Tongue (tissue), 1 donor: ENCODE measurements at regions not wholly inside any gene's neighbourhood (a gene's known extent, or its start where the extent isn't known, plus 50 kb on each side); places are given as distances from the start of the nearest gene placed in this dataset.
A peak's percentile ranks its signal among the peaks of the same experiment; 100 is the strongest.

Experiments used
- DNase-seq: peaks from one replicate; pipeline ENCODE4 v3.0.0-alpha.2; 2015

- no peak for DNase-seq
These were observed 484.6 kb downstream of the PRELID2 start for GRCh38 chr5:145350513-145350912.

DNA sequence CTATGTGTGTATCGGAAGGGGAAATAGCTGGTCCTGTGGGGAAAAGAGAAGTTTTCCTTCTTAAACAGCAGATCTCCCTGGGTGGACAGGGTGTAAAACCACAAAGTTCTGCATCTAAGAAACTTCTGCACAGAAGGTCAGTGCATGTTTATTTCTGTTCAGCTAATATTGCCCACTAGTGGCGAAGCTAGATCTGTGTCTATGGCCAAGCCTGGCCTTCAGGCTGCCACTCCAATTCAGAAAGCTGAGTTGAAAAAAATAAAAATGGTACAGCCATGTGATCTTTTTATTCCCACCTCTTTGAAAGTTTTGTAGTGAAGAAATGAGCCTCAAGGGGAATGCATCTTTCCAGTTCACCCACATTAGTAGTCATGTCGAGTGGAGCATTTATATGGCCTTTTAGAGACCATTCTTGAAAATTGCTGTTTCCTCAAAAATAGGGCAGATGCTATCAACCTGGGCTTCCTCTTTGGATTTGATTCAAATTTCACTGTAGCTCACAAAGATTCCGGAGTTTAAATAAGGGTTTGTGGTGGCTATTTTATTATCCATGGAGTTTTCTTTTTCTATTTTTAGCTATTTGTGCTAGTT lies 488.0 kb downstream of the PRELID2 start:
- peak; percentile 40 for DNase-seq

DNA sequence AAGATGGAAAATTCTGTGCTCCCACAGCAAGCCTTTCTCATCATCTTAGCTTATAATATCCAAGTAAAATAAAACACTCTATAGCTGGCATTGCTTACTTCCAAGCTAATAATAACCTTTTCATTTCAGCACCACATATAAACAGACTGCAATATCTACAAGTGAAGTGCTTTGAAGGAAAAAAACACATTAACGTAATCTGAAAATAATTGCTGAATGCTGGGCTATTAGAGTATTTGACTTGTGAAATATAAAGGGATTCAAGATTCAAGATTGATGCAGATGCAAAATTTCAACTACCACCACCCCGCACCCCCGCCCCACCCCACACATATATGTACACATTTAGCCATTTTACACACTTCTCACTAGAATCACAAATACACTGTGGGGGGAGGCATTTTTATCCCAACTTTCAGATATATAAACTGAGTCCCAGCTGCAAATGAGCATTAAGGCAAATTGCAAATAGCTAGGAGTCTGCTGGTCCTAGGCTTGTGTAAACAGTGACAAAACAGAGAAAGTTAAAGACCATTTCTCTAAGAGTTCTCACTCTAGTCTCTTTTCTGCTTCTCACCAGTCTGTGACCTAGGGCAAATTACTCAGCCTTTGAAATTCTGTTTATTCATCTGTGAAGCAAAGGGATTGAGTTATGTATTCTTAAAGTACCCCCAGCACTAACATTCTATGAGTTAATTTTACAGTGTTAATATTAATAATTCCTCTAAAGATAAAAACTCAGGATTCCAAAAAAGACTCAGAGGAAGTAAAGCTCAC lies 489.4 kb downstream of the PRELID2 start:
- DNase-seq: no peak

DNA sequence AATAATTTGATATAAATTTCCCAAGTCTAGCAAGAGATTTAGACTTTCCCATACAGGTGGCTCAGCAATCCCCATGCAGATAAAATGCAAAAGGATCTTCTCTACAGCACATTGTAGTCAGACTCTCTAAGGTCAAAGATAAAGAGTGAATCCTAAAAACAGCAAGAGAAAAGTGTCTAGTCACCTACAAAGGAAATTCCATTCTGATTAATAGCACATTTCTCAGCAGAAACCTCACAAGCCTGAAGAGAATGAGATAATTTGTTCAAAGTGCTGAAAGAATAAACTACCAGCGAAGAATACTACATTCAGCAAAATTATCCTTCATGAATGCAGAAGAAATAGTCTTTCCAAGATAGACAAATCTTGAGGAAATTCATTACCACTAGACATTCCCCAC lies 493.3 kb downstream of the PRELID2 start:
- DNase-seq: no peak

DNA sequence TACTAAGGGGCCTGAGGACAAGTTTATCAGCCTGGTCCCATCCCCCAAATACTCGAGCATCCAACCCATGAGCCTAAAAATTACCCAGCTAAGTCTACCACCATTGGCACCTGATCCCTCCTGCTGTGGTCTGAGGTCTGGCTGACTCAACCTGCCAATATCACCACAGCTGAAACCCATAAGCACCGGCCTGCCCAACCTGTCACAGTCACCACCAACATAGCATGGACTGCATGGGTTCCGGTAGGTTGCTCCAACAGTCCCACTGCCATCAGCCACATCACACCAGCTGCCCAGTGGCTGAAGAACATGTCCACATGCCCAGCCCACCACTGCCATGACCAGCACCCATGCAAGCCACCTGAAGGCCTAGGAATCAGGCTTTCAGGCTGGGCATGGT lies 495.0 kb downstream of the PRELID2 start:
- no peak for DNase-seq

- peak; percentile 2 for DNase-seq
These were observed 510.2 kb downstream of the PRELID2 start for GRCh38 chr5:145324767-145325479.

DNA sequence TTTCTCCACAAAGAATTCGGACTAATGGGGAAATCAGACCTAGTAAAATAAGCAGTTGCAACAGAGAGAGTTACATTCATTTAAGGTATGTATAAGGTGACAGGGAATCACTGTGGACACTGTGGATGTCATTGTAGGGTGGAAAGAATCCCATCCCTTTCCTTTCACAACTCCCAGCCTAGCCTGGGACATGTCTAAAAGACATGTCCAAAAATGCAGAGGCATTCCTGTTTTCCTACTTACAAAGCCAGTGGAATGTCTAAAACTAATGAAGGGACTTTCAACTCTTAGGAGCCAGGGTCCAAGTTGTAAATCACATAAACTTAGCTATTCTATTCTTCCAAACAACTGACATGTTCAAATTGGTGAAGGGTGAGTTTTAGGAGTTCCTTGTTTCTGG lies 511.0 kb downstream of the PRELID2 start:
- no peak for DNase-seq

- no peak for DNase-seq
These were observed 518.9 kb downstream of the PRELID2 start for GRCh38 chr5:145316282-145316681.

DNA sequence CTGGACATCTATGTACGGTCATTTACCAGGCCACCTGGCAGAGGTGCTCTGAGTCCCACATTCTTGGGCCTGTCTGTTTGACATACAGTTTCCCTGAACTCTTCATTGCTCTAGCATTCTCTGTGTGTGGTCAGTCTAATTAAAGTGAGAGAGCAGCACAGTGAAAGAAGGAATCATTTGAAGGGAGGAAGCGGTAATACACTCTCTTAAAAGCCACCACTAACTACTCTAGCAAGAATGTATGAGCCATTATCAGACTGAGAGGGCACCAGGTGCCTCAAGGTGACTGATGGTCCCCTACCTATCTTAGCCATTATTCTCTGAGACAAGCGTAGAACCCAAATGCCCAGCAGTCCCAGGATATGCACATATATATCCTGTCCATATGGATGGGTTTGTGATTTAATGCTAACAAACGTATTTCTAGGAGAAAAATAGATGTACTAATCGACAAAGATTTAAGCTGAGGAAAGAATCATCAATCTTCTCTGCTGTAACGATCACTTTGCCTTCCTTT lies 527.2 kb downstream of the PRELID2 start:
- DNase-seq: no peak

DNA sequence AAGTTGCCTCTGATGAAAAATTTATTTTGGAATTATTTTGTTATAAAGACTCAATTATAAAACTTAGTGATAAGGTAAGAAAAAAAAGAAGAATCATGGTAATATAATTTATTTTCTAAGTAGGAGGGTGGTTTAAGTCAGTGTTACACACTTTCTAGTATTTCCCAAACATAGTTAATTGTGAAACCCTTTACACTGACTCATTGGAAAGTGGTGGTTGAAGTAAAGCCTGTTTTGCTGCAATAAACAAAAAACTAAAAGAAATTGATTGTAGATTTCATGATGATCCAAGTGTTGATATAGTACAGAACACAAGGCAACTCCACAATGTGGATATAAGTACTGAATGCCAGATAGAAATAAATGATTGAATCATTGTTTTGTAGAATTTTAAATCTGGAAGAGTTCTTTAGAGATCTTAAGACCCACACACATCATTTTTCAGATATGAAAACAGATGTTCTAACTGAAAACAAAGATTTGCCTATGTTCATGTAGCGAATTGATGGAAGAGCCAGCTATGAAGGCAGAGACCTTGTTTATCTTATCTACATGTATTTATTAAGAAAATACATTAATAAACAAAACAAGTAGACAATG lies 539.8 kb downstream of the PRELID2 start:
- no peak for DNase-seq

DNA sequence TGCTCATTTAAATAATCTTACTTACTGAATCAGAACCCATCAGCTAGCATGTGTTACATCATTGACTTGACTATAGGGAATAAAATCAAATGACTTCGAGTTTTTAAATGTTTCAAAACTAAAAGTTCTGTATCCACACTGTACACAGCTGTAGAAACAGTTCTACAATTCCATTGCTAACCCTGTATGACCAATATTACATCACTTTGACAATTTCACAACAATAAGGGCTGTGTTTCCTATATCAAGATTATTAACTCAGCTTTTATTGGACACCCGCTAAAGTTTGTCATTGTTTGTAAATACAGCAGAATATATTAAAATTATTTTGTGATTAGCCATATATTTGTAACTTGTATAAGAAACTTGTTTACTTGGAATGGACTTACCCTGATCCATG lies 540.8 kb downstream of the PRELID2 start:
- no peak for DNase-seq

- DNase-seq: no peak
These were observed 541.4 kb downstream of the PRELID2 start for GRCh38 chr5:145293716-145294115.

- no peak for DNase-seq
These were observed 542.9 kb downstream of the PRELID2 start for GRCh38 chr5:145292278-145292677.

DNA sequence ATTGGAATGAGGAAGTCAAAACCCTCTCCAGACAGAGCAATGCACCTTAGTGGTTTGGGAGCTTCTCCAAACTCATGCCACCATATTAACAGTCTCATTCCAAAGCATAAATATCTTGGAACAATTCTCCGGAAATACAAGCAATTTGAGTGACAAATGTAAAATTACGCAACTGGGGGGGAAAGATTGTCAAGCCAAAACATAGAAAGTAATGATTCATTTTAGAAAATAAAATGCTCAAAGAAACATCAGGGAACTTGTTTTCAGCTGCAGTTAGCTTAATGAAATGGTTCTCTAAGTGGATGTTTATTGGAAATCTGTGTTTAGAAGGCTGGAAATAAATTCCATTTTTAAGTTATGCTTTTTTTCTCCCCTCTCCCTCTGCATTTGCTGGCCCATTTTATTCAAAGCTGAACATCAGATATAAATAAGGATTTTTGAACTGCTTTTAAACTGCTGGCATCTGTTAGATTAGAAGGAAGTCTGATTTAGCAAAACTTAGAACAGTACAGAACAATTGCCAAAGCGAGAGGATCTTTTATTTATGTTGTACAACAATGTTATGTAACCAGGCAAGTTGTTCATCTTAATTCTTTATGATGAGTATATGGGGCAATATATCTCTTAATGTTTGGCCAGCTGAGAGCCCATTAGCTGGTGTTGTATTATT lies 551.9 kb downstream of the PRELID2 start:
- DNase-seq: no peak

DNA sequence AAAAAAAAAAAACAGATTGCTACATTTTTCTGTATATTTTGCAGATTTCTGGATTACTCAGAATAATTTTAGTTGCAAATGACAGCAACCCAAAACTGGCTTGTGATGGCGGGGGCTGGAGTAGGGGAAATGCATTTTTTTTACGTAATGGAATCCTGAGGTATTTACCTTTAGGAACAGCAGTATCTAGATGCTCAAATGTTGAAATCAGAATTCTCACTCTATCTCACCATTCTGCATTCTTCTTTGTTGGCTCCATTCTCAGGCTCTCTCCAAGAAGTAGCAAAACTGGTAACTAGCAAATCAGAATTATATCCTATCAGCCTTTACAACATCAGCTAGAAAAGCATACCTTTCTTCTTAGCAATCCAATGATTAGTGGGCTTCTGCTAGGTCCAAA lies 554.3 kb downstream of the PRELID2 start:
- DNase-seq: no peak

DNA sequence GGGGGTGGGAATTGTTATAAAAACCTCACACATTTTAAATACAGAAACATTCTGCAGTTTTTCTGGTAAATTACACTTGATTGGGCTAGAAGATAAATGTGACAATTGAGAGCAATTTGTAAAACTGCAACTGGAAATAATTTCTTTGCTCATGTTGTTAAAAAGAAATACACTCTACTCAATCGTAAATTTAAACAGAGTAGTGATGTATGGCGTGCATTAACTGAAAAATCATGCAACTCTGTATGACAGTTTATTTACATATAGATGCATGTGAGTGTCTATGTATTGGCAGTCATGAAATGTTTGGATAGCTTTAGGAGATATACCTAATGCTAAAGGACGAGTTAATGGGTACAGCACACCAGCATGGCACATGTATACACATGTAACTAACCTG lies 554.9 kb downstream of the PRELID2 start:
- no peak for DNase-seq

DNA sequence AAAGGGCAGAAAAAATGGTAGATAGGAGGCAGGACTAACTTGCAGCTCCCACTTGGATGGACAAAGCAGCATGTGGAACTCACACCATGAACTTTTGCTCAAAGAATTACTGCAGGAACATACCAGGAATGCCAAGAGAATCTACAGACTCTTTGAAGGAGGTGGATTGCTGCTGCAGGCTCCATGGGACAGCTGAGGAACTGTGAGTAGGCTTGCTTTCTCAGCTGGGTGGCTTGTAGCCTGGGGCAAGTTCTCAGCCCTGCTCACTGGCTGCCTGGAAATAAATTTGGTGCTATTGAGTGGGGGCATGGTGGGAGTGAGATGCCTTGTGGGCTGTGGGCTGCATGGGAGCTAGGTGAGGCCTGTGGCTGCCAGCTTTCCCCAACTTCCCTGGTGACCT lies 574.5 kb downstream of the PRELID2 start:
- DNase-seq: no peak

GRCh38 chr5:145247745-145248040 lies 587.4 kb downstream of the PRELID2 start:
- DNase-seq: no peak

DNA sequence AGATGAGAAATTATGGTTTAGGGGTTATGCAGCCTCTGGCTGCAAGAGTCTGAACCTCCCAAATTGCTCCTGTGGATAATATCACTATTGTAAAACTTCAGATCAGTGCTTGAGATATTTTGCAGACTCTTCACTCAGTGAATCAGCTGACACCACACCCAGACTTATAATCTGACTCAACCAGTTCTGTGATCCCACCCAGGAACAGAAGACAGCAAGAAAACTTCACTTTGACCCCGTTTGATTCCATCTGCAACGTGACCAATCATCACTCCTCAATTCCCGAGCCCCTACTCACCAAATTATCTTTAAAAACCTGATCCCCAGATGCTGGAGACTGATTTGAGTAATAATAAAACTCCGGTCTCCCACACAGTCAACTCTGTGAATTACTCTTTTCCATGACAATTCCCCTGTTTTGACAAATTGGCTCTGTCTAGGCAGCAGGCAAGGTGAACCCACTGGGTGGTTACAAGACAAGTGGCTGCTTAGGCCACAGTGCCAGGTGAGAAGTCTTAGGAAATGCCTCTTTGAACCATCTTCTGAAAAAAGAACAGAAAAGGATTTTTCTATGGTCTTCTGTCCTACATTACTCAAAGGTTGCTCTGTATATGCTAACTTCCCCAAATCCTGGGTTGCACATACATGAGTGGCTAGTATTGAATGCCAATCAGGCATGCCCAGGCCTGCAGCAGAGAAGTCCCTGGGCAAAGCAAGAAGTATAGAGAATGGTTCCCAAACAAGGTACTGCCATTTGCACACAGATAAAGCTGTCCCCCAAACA lies 588.0 kb downstream of the PRELID2 start:
- no peak for DNase-seq

DNA sequence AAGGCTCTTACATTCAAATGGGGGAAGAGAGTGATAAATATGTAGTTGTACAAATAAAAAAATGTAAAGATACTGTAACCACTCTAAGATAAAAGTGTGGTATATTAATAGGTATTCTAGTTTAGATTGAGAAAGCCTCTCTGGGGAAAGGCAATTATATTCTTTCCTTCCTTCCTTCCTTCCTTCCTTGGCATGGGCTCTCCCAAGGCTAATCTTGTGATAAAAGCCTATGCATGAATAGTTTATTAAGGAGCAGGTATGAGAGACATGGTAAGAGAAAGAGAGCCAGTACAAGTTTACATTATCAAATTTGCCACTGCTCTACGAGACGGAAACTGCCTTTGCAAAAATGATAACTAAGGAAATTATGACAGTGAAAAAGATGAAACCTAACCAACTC lies 588.8 kb downstream of the PRELID2 start:
- no peak for DNase-seq

DNA sequence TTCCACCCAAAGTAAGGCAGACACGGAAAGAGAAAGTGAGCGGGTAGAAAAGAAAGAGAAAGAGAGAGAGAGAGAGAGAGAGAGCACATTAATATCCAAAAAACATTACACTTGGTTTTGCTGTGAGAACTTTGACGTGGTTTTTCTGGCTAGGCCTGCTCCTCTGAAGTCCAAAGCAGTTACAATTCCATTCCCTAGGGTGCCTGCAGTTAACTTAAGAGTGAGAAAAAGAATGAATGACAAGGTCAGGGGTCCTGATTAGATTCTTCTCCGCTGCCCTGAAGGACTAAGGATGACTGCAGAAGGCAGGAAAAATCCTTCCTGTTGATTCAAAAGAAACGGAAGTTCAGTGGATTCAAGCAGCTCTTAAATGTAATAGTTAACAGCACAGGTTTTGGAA lies 589.8 kb downstream of the PRELID2 start:
- no peak for DNase-seq

GRCh38 chr5:145244788-145245187 lies 590.4 kb downstream of the PRELID2 start:
- no peak for DNase-seq
